Neural crest cell (in vitro differentiated cells): ENCODE measurements at regions not wholly inside any gene's neighbourhood (a gene's known extent, or its start where the extent isn't known, plus 50 kb on each side); places are given as distances from the start of the nearest gene placed in this dataset.
A peak's percentile ranks its signal among the peaks of the same experiment; 100 is the strongest.

ENCODE experiments used
- DNase-seq: peaks from one replicate; pipeline ENCODE4 v3.0.0; 2021; ENCODE audit warnings: low read depth, mixed read lengths, low spot score
- H3K27ac Mint-ChIP-seq: one replicate; pipeline ENCODE4 v1.8.0; 2021; ENCODE audit warnings: mild to moderate bottlenecking, mixed read lengths; ENCODE audit not compliant: unreplicated experiment
- H3K27me3 Mint-ChIP-seq: 2 replicates; pipeline ENCODE4 v1.8.0; 2021; ENCODE audit warnings: low read depth, mild to moderate bottlenecking, mixed read lengths
- H3K36me3 Mint-ChIP-seq: 2 replicates; pipeline ENCODE4 v1.8.0; 2021; ENCODE audit warnings: low read depth, mild to moderate bottlenecking, mixed read lengths
- H3K4me1 Mint-ChIP-seq: 2 replicates; pipeline ENCODE4 v1.8.0; 2021; ENCODE audit warnings: mixed read lengths
- H3K4me3 Mint-ChIP-seq: one replicate; pipeline ENCODE4 v1.8.0; 2021; ENCODE audit warnings: mild to moderate bottlenecking, mixed read lengths
- H3K9me3 Mint-ChIP-seq: 2 replicates; pipeline ENCODE4 v1.8.0; 2021; ENCODE audit warnings: mixed read lengths
- TF ChIP-seq, protein P1 (sequence below): fragments of 200-600 bp; sonication (generic); conservative IDR thresholded peaks from 2 replicates; pipeline ENCODE4 v1.5.0; 2021; ENCODE audit warnings: antibody characterized with exemption, mild to moderate bottlenecking

DNA sequence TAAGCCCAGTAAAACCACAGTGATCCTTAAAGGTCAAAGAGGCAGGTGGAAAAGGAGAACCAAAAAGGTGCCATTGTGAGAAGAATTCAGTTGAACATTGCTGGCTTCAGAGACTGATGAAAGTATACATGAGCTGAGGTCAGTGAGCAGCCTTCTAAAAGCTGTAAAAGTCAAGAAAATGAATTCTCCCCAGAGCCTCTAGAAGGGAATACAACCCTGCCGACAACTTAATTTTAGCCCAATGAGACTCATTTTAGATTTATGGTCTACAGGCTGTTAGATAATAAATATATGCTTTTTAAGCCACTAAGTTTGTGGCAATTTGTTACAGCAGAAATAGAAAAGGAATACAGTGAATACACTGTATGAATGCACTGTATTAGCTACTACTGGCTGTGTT, 911.4 kb downstream of the TRIB2 start:
- H3K4me3 Mint-ChIP-seq: no peak overlapping the region
- no peaks in the 10 kb centered on the region for H3K36me3 Mint-ChIP-seq
- TF ChIP-seq, protein P1, sequence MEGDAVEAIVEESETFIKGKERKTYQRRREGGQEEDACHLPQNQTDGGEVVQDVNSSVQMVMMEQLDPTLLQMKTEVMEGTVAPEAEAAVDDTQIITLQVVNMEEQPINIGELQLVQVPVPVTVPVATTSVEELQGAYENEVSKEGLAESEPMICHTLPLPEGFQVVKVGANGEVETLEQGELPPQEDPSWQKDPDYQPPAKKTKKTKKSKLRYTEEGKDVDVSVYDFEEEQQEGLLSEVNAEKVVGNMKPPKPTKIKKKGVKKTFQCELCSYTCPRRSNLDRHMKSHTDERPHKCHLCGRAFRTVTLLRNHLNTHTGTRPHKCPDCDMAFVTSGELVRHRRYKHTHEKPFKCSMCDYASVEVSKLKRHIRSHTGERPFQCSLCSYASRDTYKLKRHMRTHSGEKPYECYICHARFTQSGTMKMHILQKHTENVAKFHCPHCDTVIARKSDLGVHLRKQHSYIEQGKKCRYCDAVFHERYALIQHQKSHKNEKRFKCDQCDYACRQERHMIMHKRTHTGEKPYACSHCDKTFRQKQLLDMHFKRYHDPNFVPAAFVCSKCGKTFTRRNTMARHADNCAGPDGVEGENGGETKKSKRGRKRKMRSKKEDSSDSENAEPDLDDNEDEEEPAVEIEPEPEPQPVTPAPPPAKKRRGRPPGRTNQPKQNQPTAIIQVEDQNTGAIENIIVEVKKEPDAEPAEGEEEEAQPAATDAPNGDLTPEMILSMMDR: no peak
- no peaks in the 10 kb centered on the region for H3K9me3 Mint-ChIP-seq
- no peaks in the 10 kb centered on the region for H3K4me1 Mint-ChIP-seq
- DNase-seq: no peak
- no peak overlapping the region for H3K27ac Mint-ChIP-seq
- no peaks in the 10 kb centered on the region for H3K27me3 Mint-ChIP-seq

DNA sequence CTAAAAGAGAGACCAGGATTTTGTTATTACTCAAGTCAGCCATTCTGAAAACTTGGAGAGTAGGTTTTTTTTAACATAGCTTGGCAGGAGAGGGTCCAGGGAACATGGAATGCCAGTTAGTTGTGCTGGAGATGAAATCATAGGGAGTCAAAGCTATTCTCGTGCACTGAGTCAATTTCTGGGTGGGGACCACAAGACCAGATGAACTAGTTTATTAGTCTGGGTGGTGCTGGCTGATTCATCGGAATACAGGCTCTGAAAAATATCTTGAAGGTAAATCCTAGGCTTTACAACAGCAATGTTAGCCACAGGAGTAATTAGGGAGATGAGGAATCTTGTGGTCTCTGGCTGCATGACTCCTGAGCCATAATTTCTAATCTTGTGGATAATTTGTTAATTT, 921.4 kb downstream of the TRIB2 start:
- TF ChIP-seq, protein P1: no peak
- H3K27me3 Mint-ChIP-seq: no peaks in the 10 kb centered on the region
- no peak overlapping the region for H3K27ac Mint-ChIP-seq
- no peak for DNase-seq
- peaks cover 12% of the 10 kb centered on the region for H3K9me3 Mint-ChIP-seq
- H3K4me1 Mint-ChIP-seq: no peaks in the 10 kb centered on the region
- H3K4me3 Mint-ChIP-seq: no peak overlapping the region
- H3K36me3 Mint-ChIP-seq: no peaks in the 10 kb centered on the region

DNA sequence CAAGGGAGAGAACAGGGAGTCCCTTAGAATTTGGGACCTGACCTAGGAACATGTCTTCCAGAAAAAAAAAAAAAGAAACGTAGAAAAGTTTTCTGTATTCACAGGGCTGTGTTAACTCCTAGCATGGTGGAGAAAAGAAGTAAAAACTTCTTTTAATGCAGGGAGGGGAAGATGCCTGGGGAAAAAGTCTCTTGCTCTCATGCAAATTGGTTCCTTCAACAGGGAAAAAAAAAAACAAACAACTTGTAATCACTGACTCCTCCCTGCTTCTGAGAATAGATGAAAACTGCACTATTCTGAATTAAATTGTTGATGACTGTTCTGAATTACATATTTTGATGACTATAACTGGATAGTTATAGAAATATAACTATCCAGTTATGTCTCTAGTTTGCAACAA, 933.2 kb downstream of the TRIB2 start:
- Mint-ChIP-seq H3K9me3 (peaks cover 14% of the 10 kb centered on the region), H3K27ac (no peak overlapping the region), H3K36me3 (peaks cover 6% of the 10 kb centered on the region), H3K4me3 (no peak overlapping the region), H3K4me1 (peaks cover 8% of the 10 kb centered on the region), H3K27me3 (no peaks in the 10 kb centered on the region)
- no peak for DNase-seq
- TF ChIP-seq, protein P1: no peak

DNA sequence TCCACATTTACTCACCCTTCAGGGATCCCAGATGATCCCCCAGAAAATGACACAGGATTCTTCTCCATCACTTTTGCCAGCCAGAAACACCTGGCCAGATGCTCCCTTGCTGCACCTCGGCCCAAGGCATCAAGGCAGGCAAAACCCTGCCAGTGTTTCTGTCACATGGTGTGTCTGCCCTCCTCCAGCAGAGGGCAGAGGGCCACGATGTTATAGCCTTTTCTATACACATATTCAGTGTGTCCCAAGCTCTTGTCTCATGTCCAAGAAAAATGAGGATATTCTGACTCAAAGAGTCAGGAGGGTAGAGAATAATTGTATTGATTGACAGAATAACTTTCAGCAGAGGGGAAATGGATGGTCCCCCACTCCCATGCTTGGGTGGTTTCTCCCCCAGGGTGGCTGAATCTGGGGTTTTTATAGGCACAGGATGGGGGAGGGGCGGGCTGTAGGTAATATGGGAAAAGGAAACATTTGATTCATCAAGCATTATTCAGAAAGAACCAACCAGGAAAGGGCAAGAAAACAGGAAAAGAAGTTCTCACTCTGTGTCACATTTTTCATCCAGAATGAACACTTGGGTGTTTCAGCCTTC, 933.9 kb downstream of the TRIB2 start:
- no peak for DNase-seq
- Mint-ChIP-seq H3K27me3 (no peaks in the 10 kb centered on the region), H3K4me1 (peaks cover 8% of the 10 kb centered on the region), H3K4me3 (no peak overlapping the region), H3K9me3 (peaks cover 14% of the 10 kb centered on the region), H3K27ac (no peak overlapping the region), H3K36me3 (peaks cover 6% of the 10 kb centered on the region)
- TF ChIP-seq, protein P1: peak; percentile 20

DNA sequence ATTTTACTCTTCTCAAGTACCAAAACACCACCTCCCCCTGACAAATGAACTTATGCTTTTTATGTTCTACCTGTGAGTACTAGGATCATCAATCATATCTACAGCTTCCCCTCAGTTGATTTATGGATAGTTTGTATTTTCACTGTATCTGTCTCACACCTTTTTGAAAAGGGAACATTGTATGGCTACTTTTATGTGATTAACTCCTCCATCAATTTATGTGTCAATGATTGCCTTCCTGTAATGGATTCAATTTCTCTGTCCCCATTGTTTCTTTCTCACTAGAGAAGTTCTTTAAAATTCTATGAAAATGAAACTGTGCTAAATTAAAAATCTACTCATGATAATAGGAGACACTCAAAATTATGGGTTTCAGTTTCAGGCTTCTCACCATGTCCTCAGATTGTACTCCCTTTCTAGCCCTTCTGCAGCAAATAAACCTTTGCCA, 935.0 kb downstream of the TRIB2 start:
- Mint-ChIP-seq H3K4me3 (no peak overlapping the region), H3K36me3 (peaks cover 6% of the 10 kb centered on the region), H3K4me1 (peaks cover 8% of the 10 kb centered on the region), H3K9me3 (peaks cover 12% of the 10 kb centered on the region), H3K27me3 (no peaks in the 10 kb centered on the region), H3K27ac (no peak overlapping the region)
- TF ChIP-seq, protein P1: no peak
- no peak for DNase-seq
